ENCODE measurements at regions not wholly inside any gene's neighbourhood (a gene's known extent, or its start where the extent isn't known, plus 50 kb on each side); places are given as distances from the start of the nearest gene placed in this dataset.

DNA sequence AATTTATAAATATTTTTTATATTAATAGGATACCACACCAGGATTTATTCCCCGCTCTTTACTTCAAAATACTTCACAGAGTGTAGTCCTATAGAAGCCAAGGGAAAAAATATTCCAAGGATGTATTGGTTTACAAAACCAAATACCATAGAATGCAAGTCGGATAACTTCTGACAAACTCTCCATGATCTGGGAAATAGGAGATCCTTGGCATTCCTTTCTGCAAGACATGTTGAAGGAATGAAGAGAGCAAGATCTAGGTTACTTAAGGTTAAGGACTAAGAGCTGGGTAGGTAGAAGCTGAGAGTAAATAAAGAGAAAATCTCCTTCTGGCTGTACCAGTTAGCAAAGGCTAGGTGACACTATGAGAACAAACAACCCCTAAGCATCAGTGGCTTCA lies 141.2 kb downstream of the LRATD1 start:
- TF ChIP-seq RAD21 (IDR thresholded peaks at IDR 0.05; ENCODE audit: low read length) (no peak), TAF1 (IDR thresholded peaks at IDR 0.05; ENCODE audit: borderline replicate concordance, low read depth, low read length) (no peak), NRF1 (IDR thresholded peaks at IDR 0.05; ENCODE audit: low read depth, low read length) (no peak), TEAD4 (IDR thresholded peaks at IDR 0.05; ENCODE audit: borderline replicate concordance, insufficient read depth) (no peak), CTCF (IDR thresholded peaks at IDR 0.05) (no peak), POLR2AphosphoS5 (IDR thresholded peaks at IDR 0.05; ENCODE audit: low read depth, low read length) (no peak), ZBTB33 (IDR thresholded peaks at IDR 0.05; ENCODE audit: borderline replicate concordance, low read depth) (no peak), GABPA (IDR thresholded peaks at IDR 0.05; ENCODE audit: low read depth) (no peak), TCF12 (IDR thresholded peaks at IDR 0.05) (no peak), RFX5 (IDR thresholded peaks at IDR 0.05; ENCODE audit: low read length) (no peak)
- TF ChIP-seq, protein P1, sequence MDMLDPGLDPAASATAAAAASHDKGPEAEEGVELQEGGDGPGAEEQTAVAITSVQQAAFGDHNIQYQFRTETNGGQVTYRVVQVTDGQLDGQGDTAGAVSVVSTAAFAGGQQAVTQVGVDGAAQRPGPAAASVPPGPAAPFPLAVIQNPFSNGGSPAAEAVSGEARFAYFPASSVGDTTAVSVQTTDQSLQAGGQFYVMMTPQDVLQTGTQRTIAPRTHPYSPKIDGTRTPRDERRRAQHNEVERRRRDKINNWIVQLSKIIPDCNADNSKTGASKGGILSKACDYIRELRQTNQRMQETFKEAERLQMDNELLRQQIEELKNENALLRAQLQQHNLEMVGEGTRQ (IDR thresholded peaks at IDR 0.05; ENCODE audit: borderline replicate concordance, low read depth, low read length), result no peak

Data from SK-N-SH (cell line).